Mucosa of descending colon (tissue), 3 donors: ENCODE measurements at regions not wholly inside any gene's neighbourhood (a gene's known extent, or its start where the extent isn't known, plus 50 kb on each side); places are given as distances from the start of the nearest gene placed in this dataset.

Experiments used
- ATAC-seq: fragments of 200-7000 bp; cut with Tn5 transposase; one replicate; pipeline ENCODE4 v1.9.1; 2020; ENCODE audit warnings: mild to moderate bottlenecking, moderate library complexity
- DNase-seq, 3 donors: peaks; one replicate each; pipeline ENCODE4 v3.0.0-alpha.2; 2020
- H3K36me3 ChIP-seq: fragments of 200-600 bp; one replicate; pipeline ENCODE4 v1.8.0; 2021; ENCODE audit warnings: low read depth, mild to moderate bottlenecking
- H3K4me1 ChIP-seq: fragments of 200-600 bp; one replicate; pipeline ENCODE4 v1.8.0; 2021; ENCODE audit warnings: low read depth, mild to moderate bottlenecking
- H3K4me3 ChIP-seq: fragments of 200-600 bp; one replicate; pipeline ENCODE4 v1.8.0; 2021; ENCODE audit warnings: mild to moderate bottlenecking
- H3K9me3 ChIP-seq: fragments of 200-600 bp; one replicate; pipeline ENCODE4 v1.8.0; 2021; ENCODE audit warnings: mild to moderate bottlenecking
- intact Hi-C, 2 donors: fragments of 100-400 bp; cut with DNase I in 1 of 2; cut with micrococcal nuclease in 1 of 2; formaldehyde crosslinking; loops; one replicate each; pipeline versions ENCODE4 v1.11.0 to v1.11.1; 2022; cut with DNase I, micrococcal nuclease
- TF ChIP-seq, protein P1 (sequence below): fragments of 200-600 bp; IDR thresholded peaks from one replicate; pipeline ENCODE4 v1.8.0; 2022; ENCODE audit warnings: antibody characterized with exemption, mild to moderate bottlenecking
- donor health status: DM: no; HTN: no; CAD: no; lungs with moderate emphysema.
- donor health status: DM: no; HTN: no; CAD: no.
- donor health status: DM: no; HTN: yes; CAD: no.

DNA sequence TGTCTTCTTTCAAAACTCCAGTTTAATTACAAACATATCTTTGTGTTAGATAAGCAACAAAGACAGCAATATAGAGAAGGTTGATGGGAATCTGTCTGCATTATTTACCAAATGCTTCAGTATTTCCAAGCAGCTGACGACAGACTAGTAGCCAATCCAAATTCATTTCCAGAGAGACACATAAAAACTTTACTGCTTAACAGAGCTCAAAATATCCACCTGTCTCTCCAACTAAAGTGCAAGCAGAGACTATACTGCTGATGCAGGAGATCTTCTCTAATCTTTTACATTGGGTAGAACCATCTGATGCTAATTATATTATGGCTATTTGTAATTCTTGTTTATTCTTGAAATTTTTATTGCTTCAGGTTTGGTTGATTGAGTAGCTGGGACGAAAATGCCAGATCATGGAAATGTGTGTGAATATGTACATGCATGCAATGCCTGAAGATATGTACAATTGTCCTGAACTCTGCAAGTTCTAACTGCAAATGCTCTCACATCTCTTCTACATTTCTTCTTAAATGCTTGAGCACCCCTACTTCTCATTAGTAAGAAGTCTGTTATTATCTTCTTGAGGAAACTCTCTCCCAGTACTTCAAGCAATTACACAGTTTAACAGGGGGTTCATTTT lies 200.0 kb downstream of the PDHA2 start:
- ATAC-seq (no peak), DNase-seq (no peak)
- intact Hi-C loops, result no loop called here
- Histone ChIP-seq H3K36me3 (no peaks in the 10 kb centered on the region), H3K4me1 (no peaks in the 10 kb centered on the region), H3K9me3 (no peaks in the 10 kb centered on the region), H3K4me3 (no peak overlapping the region)
- TF ChIP-seq, protein P1, sequence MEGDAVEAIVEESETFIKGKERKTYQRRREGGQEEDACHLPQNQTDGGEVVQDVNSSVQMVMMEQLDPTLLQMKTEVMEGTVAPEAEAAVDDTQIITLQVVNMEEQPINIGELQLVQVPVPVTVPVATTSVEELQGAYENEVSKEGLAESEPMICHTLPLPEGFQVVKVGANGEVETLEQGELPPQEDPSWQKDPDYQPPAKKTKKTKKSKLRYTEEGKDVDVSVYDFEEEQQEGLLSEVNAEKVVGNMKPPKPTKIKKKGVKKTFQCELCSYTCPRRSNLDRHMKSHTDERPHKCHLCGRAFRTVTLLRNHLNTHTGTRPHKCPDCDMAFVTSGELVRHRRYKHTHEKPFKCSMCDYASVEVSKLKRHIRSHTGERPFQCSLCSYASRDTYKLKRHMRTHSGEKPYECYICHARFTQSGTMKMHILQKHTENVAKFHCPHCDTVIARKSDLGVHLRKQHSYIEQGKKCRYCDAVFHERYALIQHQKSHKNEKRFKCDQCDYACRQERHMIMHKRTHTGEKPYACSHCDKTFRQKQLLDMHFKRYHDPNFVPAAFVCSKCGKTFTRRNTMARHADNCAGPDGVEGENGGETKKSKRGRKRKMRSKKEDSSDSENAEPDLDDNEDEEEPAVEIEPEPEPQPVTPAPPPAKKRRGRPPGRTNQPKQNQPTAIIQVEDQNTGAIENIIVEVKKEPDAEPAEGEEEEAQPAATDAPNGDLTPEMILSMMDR, result no peak

DNA sequence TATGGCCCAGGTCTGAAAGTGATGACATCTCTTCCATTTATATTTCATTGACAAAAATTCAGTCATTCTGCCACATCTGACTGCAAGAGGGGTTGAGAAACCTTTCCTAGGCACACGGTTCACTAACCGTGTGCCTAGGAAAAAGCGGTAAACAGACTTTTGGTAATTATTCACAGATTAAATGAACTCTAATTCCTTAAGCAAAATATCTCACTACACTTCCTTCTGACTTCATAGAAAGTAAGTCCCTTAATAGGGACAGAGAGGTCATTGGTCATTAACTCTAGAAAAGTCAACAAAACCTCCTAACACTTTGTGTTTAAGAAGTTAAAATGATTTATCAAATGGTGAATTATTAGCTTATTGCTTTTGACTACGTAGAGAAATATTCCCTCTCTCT lies 205.1 kb downstream of the PDHA2 start:
- intact Hi-C loops, result no loop called here
- H3K4me1 ChIP-seq, result no peaks in the 10 kb centered on the region

DNA sequence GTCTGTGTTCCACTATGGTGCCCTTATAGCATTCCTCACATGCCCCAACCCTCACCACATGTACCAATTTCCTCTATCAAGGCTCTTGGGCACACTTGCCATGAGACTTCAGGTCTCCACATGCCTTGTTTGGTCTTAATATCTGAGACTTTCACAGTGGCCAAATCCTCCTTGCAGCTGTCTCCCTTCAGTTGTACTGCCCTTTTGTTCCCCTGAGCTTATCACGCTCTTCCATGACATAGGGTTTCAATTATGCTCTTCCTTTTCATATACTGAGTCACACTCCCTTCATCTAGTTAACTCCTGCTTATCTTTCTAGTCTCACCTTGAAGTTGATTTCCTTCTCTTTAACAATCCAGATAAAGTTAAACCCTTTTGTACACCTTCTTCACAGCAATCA lies 212.9 kb downstream of the PDHA2 start:
- DNase-seq, result no peak
- TF ChIP-seq, protein P1, result no peak
- H3K36me3 ChIP-seq, result no peaks in the 10 kb centered on the region
- H3K9me3 ChIP-seq, result no peaks in the 10 kb centered on the region
- no peak overlapping the region for H3K4me3 ChIP-seq
- ATAC-seq, result peak; percentile 37
- no peaks in the 10 kb centered on the region for H3K4me1 ChIP-seq
- intact Hi-C loops, result no loop called here

More for the DNA sequence above, 205.1 kb downstream of the PDHA2 start:
- ATAC-seq, result no peak
- no peak for DNase-seq
- Histone ChIP-seq H3K9me3 (no peaks in the 10 kb centered on the region), H3K4me3 (no peak overlapping the region), H3K36me3 (no peaks in the 10 kb centered on the region)
- TF ChIP-seq, protein P1, result no peak

DNA sequence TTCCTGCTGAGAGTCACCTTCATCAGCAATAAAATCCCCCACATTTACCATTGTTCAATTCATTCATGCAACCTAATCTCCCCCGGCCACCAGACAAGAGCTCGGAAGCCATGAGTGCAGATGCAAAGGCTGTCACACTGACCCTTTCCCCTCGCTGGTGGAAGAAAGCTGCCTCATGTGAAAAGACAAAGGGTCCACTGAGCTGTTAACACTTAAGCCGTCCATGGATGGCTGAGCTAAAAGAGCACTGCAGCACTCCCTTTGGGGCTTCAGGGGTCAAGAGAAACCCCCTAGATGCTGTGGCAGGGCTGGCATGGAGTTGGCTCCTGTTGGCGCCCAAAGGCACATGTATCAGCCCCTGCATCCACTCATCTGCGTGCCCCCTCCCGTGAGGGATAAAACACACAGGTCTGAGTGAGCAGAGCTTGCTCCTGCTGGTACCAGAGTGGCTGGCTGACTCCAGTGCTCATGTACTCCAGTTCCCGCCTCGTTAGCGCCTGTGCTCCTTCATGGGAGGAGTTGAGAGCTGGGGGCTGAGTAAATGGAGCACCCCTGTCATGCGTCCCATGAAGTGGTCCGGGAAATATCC lies 216.5 kb downstream of the PDHA2 start:
- Histone ChIP-seq H3K9me3 (no peaks in the 10 kb centered on the region), H3K36me3 (no peaks in the 10 kb centered on the region), H3K4me1 (no peaks in the 10 kb centered on the region), H3K4me3 (no peak overlapping the region)
- intact Hi-C loops, result no loop called here
- ATAC-seq, result no peak
- TF ChIP-seq, protein P1, result no peak
- no peak for DNase-seq

DNA sequence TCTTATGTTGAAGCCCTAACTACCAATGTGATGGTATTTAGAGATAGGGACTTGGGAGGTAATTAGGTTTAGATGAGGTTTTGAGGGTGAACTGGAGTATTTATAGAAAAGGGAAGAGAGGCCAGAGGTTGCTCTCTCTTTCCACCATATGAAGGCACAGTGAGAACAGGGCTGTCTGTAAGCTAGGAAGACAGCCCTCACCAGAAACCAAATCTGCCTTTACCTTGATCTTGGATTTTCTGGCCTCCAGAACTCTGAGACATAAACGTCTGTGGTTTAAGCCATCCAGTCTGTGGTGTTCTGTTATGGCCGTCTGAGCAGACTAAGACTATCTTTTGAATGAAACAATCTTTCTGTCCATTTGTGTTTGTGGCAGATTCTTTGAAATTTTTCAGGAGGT lies 223.7 kb downstream of the PDHA2 start:
- intact Hi-C loops, result no loop called here
- H3K4me3 ChIP-seq, result no peak overlapping the region
- no peak for ATAC-seq
- TF ChIP-seq, protein P1, result no peak
- no peaks in the 10 kb centered on the region for H3K36me3 ChIP-seq
- H3K4me1 ChIP-seq, result no peaks in the 10 kb centered on the region
- no peaks in the 10 kb centered on the region for H3K9me3 ChIP-seq
- no peak for DNase-seq
